Posterior vena cava (tissue), 2 donors: ENCODE measurements at regions not wholly inside any gene's neighbourhood (a gene's known extent, or its start where the extent isn't known, plus 50 kb on each side); places are given as distances from the start of the nearest gene placed in this dataset.

Experiments
- DNase-seq: peaks from one replicate; pipeline ENCODE4 v3.0.0-alpha.2; 2020; ENCODE audit warnings: low spot score
- intact Hi-C, 2 donors: fragments of 100-400 bp; cut with DNase I; formaldehyde crosslinking; loops; one replicate each; pipeline versions ENCODE4 v1.14.1 to v1.14.2; 2022 to 2023
- donor health status: DM: yes; HTN: yes; CAD: no.
- donor health status: DM: yes; HTN: yes; CAD: no.

- intact Hi-C loops: no loop called here
- DNase-seq: no peak
Observed at GRCh38 chr13:70183041-70183440, 74.8 kb upstream of the KLHL1 start.
